Parathyroid adenoma (tissue), 2 donors: ENCODE measurements at regions not wholly inside any gene's neighbourhood (a gene's known extent, or its start where the extent isn't known, plus 50 kb on each side); places are given as distances from the start of the nearest gene placed in this dataset.

ENCODE experiments used
- H2AFZ ChIP-seq: fragments of 300-600 bp; sonication (generic); one replicate; pipeline ENCODE4 v1.7.0; 2017; ENCODE audit warnings: antibody characterized with exemption, mild to moderate bottlenecking
- H3K27ac ChIP-seq: fragments of 300-600 bp; sonication (generic); one replicate; pipeline ENCODE4 v1.7.0; 2017
- H3K27me3 ChIP-seq: fragments of 300-600 bp; sonication (generic); one replicate; pipeline ENCODE4 v1.7.0; 2017; ENCODE audit warnings: low read length; ENCODE audit not compliant: control insufficient read depth, insufficient read depth
- H3K36me3 ChIP-seq: fragments of 300-600 bp; sonication (generic); one replicate; pipeline ENCODE4 v1.7.0; 2017; ENCODE audit warnings: low read length; ENCODE audit not compliant: control insufficient read depth, insufficient read depth
- H3K4me1 ChIP-seq: fragments of 300-600 bp; sonication (generic); one replicate; pipeline ENCODE4 v1.7.0; 2017; ENCODE audit warnings: control low read depth
- H3K4me2 ChIP-seq: fragments of 300-600 bp; sonication (generic); one replicate; pipeline ENCODE4 v1.7.0; 2017; ENCODE audit warnings: low read length
- H3K4me3 ChIP-seq: fragments of 300-600 bp; sonication (generic); one replicate; pipeline ENCODE4 v1.7.0; 2017; ENCODE audit warnings: low read depth, low read length
- H3K79me2 ChIP-seq: fragments of 300-600 bp; sonication (generic); one replicate; pipeline ENCODE4 v1.7.0; 2017; ENCODE audit warnings: control low read depth
- H3K9ac ChIP-seq: fragments of 300-600 bp; sonication (generic); one replicate; pipeline ENCODE4 v1.7.0; 2017; ENCODE audit warnings: mild to moderate bottlenecking
- H3K9me3 ChIP-seq: fragments of 300-600 bp; sonication (generic); one replicate; pipeline ENCODE4 v1.7.0; 2017; ENCODE audit warnings: low read length; ENCODE audit not compliant: control insufficient read depth
- CTCF ChIP-seq: fragments of 300-600 bp; sonication (generic); IDR thresholded peaks from one replicate; pipeline ENCODE4 v1.7.0; 2017; ENCODE audit warnings: antibody characterized with exemption, mild to moderate bottlenecking
- donor health status: primary hyperparathyroidism.

DNA sequence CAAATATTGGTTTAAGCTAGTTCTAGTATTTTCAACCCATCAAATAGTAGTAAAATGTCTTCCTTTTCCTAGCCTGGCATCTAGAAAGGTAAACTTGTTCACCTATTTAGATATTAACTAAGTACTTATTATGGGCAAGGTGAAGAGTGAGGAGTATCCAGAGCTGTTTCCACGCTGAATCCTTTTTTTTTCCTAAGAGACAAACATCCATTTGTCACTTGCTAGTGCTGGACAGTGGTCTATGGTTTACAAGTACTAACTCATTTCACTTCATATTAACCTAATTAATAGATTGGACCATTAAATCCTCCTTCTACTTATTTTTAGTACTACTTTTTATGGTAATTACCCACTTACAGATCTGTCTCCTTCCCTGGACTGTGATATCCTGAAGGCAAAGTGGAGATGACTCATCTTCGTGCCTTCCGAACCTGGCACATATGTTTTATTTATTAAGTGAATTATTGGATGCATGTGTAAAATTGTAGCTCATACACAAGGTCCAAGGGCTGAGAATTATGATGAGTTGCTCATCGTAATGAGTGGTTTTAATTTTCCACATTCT is 159.6 kb upstream of the IGFBP3 start:
- no peak overlapping the region for H3K4me2 ChIP-seq
- H3K4me1 ChIP-seq, result no peaks in the 10 kb centered on the region
- H3K27me3 ChIP-seq, result no peaks in the 10 kb centered on the region
- no peaks in the 10 kb centered on the region for H3K36me3 ChIP-seq
- no peak overlapping the region for H3K9ac ChIP-seq
- H2AFZ ChIP-seq, result no peak overlapping the region
- H3K9me3 ChIP-seq, result no peaks in the 10 kb centered on the region
- no peak for TF ChIP-seq CTCF
- H3K79me2 ChIP-seq, result no peaks in the 10 kb centered on the region
- no peak overlapping the region for H3K27ac ChIP-seq
- H3K4me3 ChIP-seq, result no peak overlapping the region

- Histone ChIP-seq H3K4me2 (no peak overlapping the region), H3K4me3 (no peak overlapping the region), H3K4me1 (no peaks in the 10 kb centered on the region), H3K79me2 (no peaks in the 10 kb centered on the region), H3K9ac (no peak overlapping the region), H3K36me3 (no peaks in the 10 kb centered on the region), H3K27me3 (no peaks in the 10 kb centered on the region), H3K27ac (no peak overlapping the region), H2AFZ (no peak overlapping the region), H3K9me3 (no peaks in the 10 kb centered on the region)
- no peak for TF ChIP-seq CTCF
Observed at GRCh38 chr7:46079421-46079820, 158.3 kb upstream of the IGFBP3 start.

GRCh38 chr7:46076527-46076926 is 155.5 kb upstream of the IGFBP3 start:
- TF ChIP-seq CTCF, result no peak
- H3K9me3 ChIP-seq, result no peaks in the 10 kb centered on the region
- H2AFZ ChIP-seq, result no peak overlapping the region
- H3K4me2 ChIP-seq, result no peak overlapping the region
- H3K9ac ChIP-seq, result no peak overlapping the region
- no peaks in the 10 kb centered on the region for H3K27me3 ChIP-seq
- no peak overlapping the region for H3K27ac ChIP-seq
- no peaks in the 10 kb centered on the region for H3K79me2 ChIP-seq
- H3K4me1 ChIP-seq, result no peaks in the 10 kb centered on the region
- no peaks in the 10 kb centered on the region for H3K36me3 ChIP-seq
- H3K4me3 ChIP-seq, result no peak overlapping the region

DNA sequence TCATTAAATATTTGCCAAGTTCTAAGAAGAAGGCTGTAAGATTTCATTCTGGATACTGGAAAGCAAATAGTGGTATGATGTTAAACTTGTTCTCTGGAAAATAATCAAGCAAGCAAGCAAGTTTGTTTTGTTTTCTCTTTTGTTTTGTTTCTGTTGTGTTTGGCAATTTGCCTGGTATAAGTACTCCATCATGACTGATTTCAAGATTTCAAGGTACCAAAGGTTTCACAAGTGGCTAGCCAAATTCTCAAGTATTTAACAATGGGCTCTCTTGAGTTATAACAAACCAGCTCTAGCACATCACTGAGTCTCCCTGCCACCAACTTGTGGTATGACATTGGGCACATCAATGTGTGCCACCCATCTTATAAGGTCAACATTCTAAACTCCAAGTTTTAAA is 151.7 kb upstream of the IGFBP3 start:
- no peaks in the 10 kb centered on the region for H3K4me1 ChIP-seq
- H3K9me3 ChIP-seq, result no peaks in the 10 kb centered on the region
- no peak overlapping the region for H3K9ac ChIP-seq
- no peak overlapping the region for H3K4me3 ChIP-seq
- no peaks in the 10 kb centered on the region for H3K36me3 ChIP-seq
- no peak overlapping the region for H2AFZ ChIP-seq
- H3K79me2 ChIP-seq, result no peaks in the 10 kb centered on the region
- TF ChIP-seq CTCF, result no peak
- no peak overlapping the region for H3K4me2 ChIP-seq
- H3K27me3 ChIP-seq, result no peaks in the 10 kb centered on the region
- no peak overlapping the region for H3K27ac ChIP-seq

- Histone ChIP-seq H3K36me3 (no peaks in the 10 kb centered on the region), H3K79me2 (no peaks in the 10 kb centered on the region), H3K4me1 (no peaks in the 10 kb centered on the region), H3K9me3 (no peaks in the 10 kb centered on the region), H2AFZ (no peak overlapping the region), H3K27ac (no peak overlapping the region), H3K4me2 (no peak overlapping the region), H3K27me3 (no peaks in the 10 kb centered on the region), H3K4me3 (no peak overlapping the region), H3K9ac (no peak overlapping the region)
- no peak for TF ChIP-seq CTCF
Observed at GRCh38 chr7:46071601-46072000, 150.5 kb upstream of the IGFBP3 start.
